NB4 (cell line): ENCODE measurements at regions not wholly inside any gene's neighbourhood (a gene's known extent, or its start where the extent isn't known, plus 50 kb on each side); places are given as distances from the start of the nearest gene placed in this dataset.

Source experiments
- DNase-seq: peaks from one replicate; pipeline ENCODE4 v3.0.0; 2010; ENCODE audit warnings: low read depth
- H3K4me3 ChIP-seq: one replicate; pipeline ENCODE4 v1.5.1; 2011; ENCODE audit warnings: mild to moderate bottlenecking, low read depth, low read length, moderate library complexity
- CTCF ChIP-seq: IDR thresholded peaks from one replicate; pipeline ENCODE4 v1.5.1; 2012; ENCODE audit warnings: low read depth, low read length
- MAX ChIP-seq: IDR thresholded peaks from 2 replicates; pipeline ENCODE4 v1.6.1; 2011; ENCODE audit warnings: low read depth, low read length
- MYC ChIP-seq: IDR thresholded peaks from 2 replicates; pipeline ENCODE4 v1.6.1; 2011; ENCODE audit warnings: low read depth, low read length
- POLR2A ChIP-seq: IDR thresholded peaks from 2 replicates; pipeline ENCODE4 v1.6.1; 2011; ENCODE audit warnings: mild to moderate bottlenecking; ENCODE audit not compliant: insufficient read length; ENCODE audit errors: extremely low read depth

- TF ChIP-seq MYC (no peak), CTCF (peak; percentile 12), MAX (no peak), POLR2A (no peak)
- no peak overlapping the region for H3K4me3 ChIP-seq
- DNase-seq, result peak; percentile 60
These were observed 340.0 kb upstream of the MEX3C start for GRCh38 chr18:51537487-51537886.

GRCh38 chr18:51540562-51540961 lies 343.1 kb upstream of the MEX3C start:
- DNase-seq, result no peak
- TF ChIP-seq POLR2A (no peak), CTCF (no peak), MYC (no peak), MAX (no peak)

GRCh38 chr18:51541230-51541629 lies 343.7 kb upstream of the MEX3C start:
- H3K4me3 ChIP-seq, result no peak overlapping the region
- TF ChIP-seq CTCF, result no peak
- TF ChIP-seq MAX, result no peak
- no peak for TF ChIP-seq MYC
- TF ChIP-seq POLR2A, result no peak
- DNase-seq, result no peak

More at GRCh38 chr18:51540562-51540961, 343.1 kb upstream of the MEX3C start:
- H3K4me3 ChIP-seq, result no peak overlapping the region

- H3K4me3 ChIP-seq, result no peak overlapping the region
- TF ChIP-seq POLR2A (no peak), CTCF (no peak), MAX (no peak), MYC (no peak)
- no peak for DNase-seq
These were observed 346.2 kb upstream of the MEX3C start for GRCh38 chr18:51543658-51544155.

- DNase-seq, result no peak
- TF ChIP-seq POLR2A, result no peak
- no peak for TF ChIP-seq CTCF
- TF ChIP-seq MAX, result no peak
- no peak for TF ChIP-seq MYC
- H3K4me3 ChIP-seq, result no peak overlapping the region
These were observed 348.0 kb upstream of the MEX3C start for GRCh38 chr18:51545446-51545845.
